ENCODE measurements at regions not wholly inside any gene's neighbourhood (a gene's known extent, or its start where the extent isn't known, plus 50 kb on each side); places are given as distances from the start of the nearest gene placed in this dataset.

DNA sequence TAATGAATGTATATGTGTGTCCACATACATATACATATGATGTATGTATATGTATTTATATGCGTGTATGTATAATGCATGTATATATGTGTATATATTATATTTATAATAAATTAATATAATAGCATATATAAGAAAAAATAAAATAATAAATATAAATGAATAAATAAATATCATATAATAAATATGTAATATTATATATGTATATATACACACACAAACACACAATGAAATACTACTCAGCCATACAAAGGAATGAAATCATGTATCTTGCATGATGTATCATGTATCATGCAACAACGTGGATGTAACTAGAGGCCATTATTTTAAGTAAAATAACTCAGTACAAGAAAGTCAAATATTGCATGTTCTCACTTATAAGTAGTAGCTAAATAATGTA lies 788.7 kb upstream of the CHORDC1 start:
- TF ChIP-seq EZH2 (IDR thresholded peaks at IDR 0.05; ENCODE audit: borderline replicate concordance, low read depth, low read length, poor library complexity, severe bottlenecking) = no peak
- TF ChIP-seq, protein P1, sequence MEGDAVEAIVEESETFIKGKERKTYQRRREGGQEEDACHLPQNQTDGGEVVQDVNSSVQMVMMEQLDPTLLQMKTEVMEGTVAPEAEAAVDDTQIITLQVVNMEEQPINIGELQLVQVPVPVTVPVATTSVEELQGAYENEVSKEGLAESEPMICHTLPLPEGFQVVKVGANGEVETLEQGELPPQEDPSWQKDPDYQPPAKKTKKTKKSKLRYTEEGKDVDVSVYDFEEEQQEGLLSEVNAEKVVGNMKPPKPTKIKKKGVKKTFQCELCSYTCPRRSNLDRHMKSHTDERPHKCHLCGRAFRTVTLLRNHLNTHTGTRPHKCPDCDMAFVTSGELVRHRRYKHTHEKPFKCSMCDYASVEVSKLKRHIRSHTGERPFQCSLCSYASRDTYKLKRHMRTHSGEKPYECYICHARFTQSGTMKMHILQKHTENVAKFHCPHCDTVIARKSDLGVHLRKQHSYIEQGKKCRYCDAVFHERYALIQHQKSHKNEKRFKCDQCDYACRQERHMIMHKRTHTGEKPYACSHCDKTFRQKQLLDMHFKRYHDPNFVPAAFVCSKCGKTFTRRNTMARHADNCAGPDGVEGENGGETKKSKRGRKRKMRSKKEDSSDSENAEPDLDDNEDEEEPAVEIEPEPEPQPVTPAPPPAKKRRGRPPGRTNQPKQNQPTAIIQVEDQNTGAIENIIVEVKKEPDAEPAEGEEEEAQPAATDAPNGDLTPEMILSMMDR (conservative IDR thresholded peaks at IDR 0.05; ENCODE audit: low read depth, low read length) = no peak
